Heart right ventricle (tissue), 16 donors: ENCODE measurements at regions not wholly inside any gene's neighbourhood (a gene's known extent, or its start where the extent isn't known, plus 50 kb on each side); places are given as distances from the start of the nearest gene placed in this dataset.

Source experiments
- ATAC-seq, 8 donors: fragments of 200-7000 bp; cut with Tn5 transposase; one replicate each; pipeline ENCODE4 v1.9.1; 2020; ENCODE audit warnings: mild to moderate bottlenecking in 8 of 8, moderate library complexity in 8 of 8, moderate number of reproducible peaks in 1 of 8
- DNase-seq, 2 donors: peaks; one replicate each; pipeline ENCODE4 v3.0.0-alpha.2; 2020
- H3K27ac ChIP-seq, 10 donors: fragments of 200-600 bp; sonication (generic) in 2 of 10; one replicate each; pipeline versions ENCODE4 v1.5.0 to v1.8.0; 2020 to 2022; ENCODE audit warnings: mild to moderate bottlenecking in 3 of 10
- H3K27me3 ChIP-seq, 7 donors: fragments of 200-600 bp; one replicate each; pipeline ENCODE4 v1.8.0; 2021 to 2022; ENCODE audit warnings: mild to moderate bottlenecking in 2 of 7
- H3K36me3 ChIP-seq, 9 donors: fragments of 200-600 bp; sonication (generic) in 1 of 9; one replicate each; pipeline versions ENCODE4 v1.5.0 to v1.8.0; 2020 to 2022; ENCODE audit warnings: mild to moderate bottlenecking in 2 of 9
- H3K4me1 ChIP-seq, 9 donors: fragments of 200-600 bp; sonication (generic) in 1 of 9; one replicate each; pipeline versions ENCODE4 v1.5.0 to v1.8.0; 2020 to 2022; ENCODE audit warnings: mild to moderate bottlenecking in 4 of 9
- H3K4me3 ChIP-seq, 10 donors: fragments of 200-600 bp; sonication (generic) in 2 of 10; one replicate each; pipeline versions ENCODE4 v1.5.0 to v1.8.0; 2020 to 2022; ENCODE audit warnings: mild to moderate bottlenecking in 7 of 10, moderate library complexity in 2 of 10
- H3K9me3 ChIP-seq, 11 donors: fragments of 200-600 bp in 10 of 11; sonication (generic) in 2 of 11; one replicate each; pipeline versions ENCODE4 v1.5.0 to v1.8.0; 2013 to 2022; ENCODE audit warnings: mild to moderate bottlenecking in 2 of 11, control low read depth in 1 of 11, moderate library complexity in 1 of 11
- CTCF ChIP-seq, 9 donors: fragments of 200-600 bp; sonication (generic) in 2 of 9; IDR thresholded peaks; one replicate each; pipeline versions ENCODE4 v1.5.0 to v1.8.0; 2021 to 2022; ENCODE audit warnings: antibody characterized with exemption in 9 of 9, mild to moderate bottlenecking in 5 of 9, moderate library complexity in 1 of 9
- WGBS, 2 donors: extraction: QIAGEN DNeasy Blood & Tissue Kit; methylation state at CpG; one replicate each; pipeline ENCODE4 v1.1.7; 2013; ENCODE audit warnings: inconsistent platforms in 1 of 2; 5-methylcytosine and 5-hydroxymethylcytosine counted together
- intact Hi-C, 10 donors: fragments of 100-400 bp; cut with DNase I; formaldehyde crosslinking; loops; one replicate each; pipeline versions ENCODE4 v1.11.1 to v1.14.2; 2022
- donor health status: Arrhythmogenic right ventricular cardiomyopathy.
- donor health status: ischemic (EF 13 %, LVEDD 7.1; RV severe dilation, severe dysfunction).
- donor health status: healthy with polysubstance abuse.
- donor health status: DM: no; HTN: yes; CAD: no.
- donor health status: DM: no; HTN: no; CAD: no.
- donor health status: ischemic (EF 25% LVEDD 6.9; RV normal size, moderate dysfunction).
- donor health status: ischemic (EF 25% LVEDD 5.7; RV mildly dilated, moderate dysfunction).
- donor health status: healthy.
- donor health status: DM: yes; HTN: yes; CAD: no.
- donor health status: Ischemic cardiomyopathy.
- donor health status: ischemic (EF 35%, LVEDD 5.7; RV mildly dilated, moderate dysfunction).
- donor health status: nonischemic (EF 11% LVEDD 7.7; RV severe dilation, severe dysfunction).
- donor health status: DM: yes; HTN: yes; CAD: no.
- donor health status: PGD.
- donor health status: ischemic (EF 29% LVEDD 5.4; RV normal size, mild dysfunction).
- donor health status: nonischemic (EF 23%, LVEDD 6.1; RV moderate dilation, normal function).

- no peak for TF ChIP-seq CTCF (IDR thresholded peaks at IDR 0.05)
- Histone ChIP-seq H3K27ac (no peak overlapping the region), H3K4me1 (no peaks in the 10 kb centered on the region), H3K4me3 (no peak overlapping the region), H3K9me3 (no peaks in the 10 kb centered on the region), H3K36me3 (no peaks in the 10 kb centered on the region), H3K27me3 (peaks cover 0 to 7% (median 0%) of the 10 kb centered on the region in 7 donors)
- intact Hi-C loops, result no loop called here
- DNase-seq, result no peak
- 90 to 95% methylated on average over 3 of the region's 3 CpGs for WGBS, 2 donors
- no peak for ATAC-seq
Observed at GRCh38 chr11:79634905-79635304, 194.1 kb upstream of the TENM4 start.

GRCh38 chr11:79627281-79627680 is 186.5 kb upstream of the TENM4 start:
- H3K27me3 ChIP-seq, result peaks cover 0 to 11% (median 0%) of the 10 kb centered on the region in 7 donors
- 60 to 64% methylated on average over 6 of the region's 6 CpGs for WGBS, 2 donors
- H3K9me3 ChIP-seq, result peaks cover 0 to 8% (median 0%) of the 10 kb centered on the region in 11 donors
- no peak overlapping the region for H3K4me3 ChIP-seq
- no peak overlapping the region for H3K27ac ChIP-seq
- H3K36me3 ChIP-seq, result no peaks in the 10 kb centered on the region
- ATAC-seq, result no peak
- H3K4me1 ChIP-seq, result no peaks in the 10 kb centered on the region
- TF ChIP-seq CTCF (IDR thresholded peaks at IDR 0.05), result no peak
- intact Hi-C loops, result no loop called here
- DNase-seq, result no peak

- no peak for DNase-seq
- H3K4me3 ChIP-seq, result no peak overlapping the region
- 61 to 71% methylated on average over 4 of the region's 4 CpGs for WGBS, 2 donors
- ATAC-seq, result no peak
- TF ChIP-seq CTCF (IDR thresholded peaks at IDR 0.05), result no peak
- intact Hi-C loops, result no loop called here
- no peaks in the 10 kb centered on the region for H3K36me3 ChIP-seq
- H3K9me3 ChIP-seq, result peaks cover 0 to 8% (median 0%) of the 10 kb centered on the region in 11 donors
- peaks cover 0 to 11% (median 0%) of the 10 kb centered on the region in 7 donors for H3K27me3 ChIP-seq
- H3K4me1 ChIP-seq, result no peaks in the 10 kb centered on the region
- H3K27ac ChIP-seq, result no peak overlapping the region
Observed at GRCh38 chr11:79626135-79627075, 185.6 kb upstream of the TENM4 start.

GRCh38 chr11:79623375-79623774 is 182.5 kb upstream of the TENM4 start:
- ATAC-seq (no peak), DNase-seq (no peak)
- H3K9me3 ChIP-seq, result peaks cover 0 to 5% (median 0%) of the 10 kb centered on the region in 11 donors
- peaks cover 0 to 11% (median 0%) of the 10 kb centered on the region in 7 donors for H3K27me3 ChIP-seq
- 78 to 80% methylated on average over 2 of the region's 2 CpGs for WGBS, 2 donors
- H3K27ac ChIP-seq, result no peak overlapping the region
- no peak overlapping the region for H3K4me3 ChIP-seq
- no peak for TF ChIP-seq CTCF (IDR thresholded peaks at IDR 0.05)
- no peaks in the 10 kb centered on the region for H3K36me3 ChIP-seq
- intact Hi-C loops, result no loop called here
- H3K4me1 ChIP-seq, result no peaks in the 10 kb centered on the region
